Renal pelvis (tissue), 1 donor: ENCODE measurements at regions not wholly inside any gene's neighbourhood (a gene's known extent, or its start where the extent isn't known, plus 50 kb on each side); places are given as distances from the start of the nearest gene placed in this dataset.
"Not testable (repeated sequence)": the region's sequence is repeated elsewhere in the genome, so short reads cannot be mapped to it uniquely, and the experiment has no call there.

Source experiments
- DNase-seq: peaks from one replicate; pipeline ENCODE4 v3.0.0-alpha.2; 2013

DNA sequence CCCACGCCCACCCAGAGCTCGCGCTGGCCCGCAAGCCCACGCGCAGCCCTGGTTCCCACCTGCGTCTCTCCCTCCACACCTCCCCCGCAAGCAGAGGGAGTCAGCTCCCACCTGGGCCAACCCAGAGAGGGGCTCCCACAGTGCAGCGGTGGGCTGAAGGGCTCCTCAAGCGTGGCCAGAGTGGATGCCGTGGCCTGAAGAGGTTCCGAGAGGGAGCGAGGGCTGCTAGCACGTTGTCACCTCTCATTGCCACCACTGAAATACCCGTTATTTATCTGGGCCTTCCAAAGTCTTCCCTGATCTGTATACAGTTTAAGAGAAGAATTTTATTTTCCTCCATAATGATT is 88.3 kb upstream of the MYLIP start:
- no peak for DNase-seq

DNA sequence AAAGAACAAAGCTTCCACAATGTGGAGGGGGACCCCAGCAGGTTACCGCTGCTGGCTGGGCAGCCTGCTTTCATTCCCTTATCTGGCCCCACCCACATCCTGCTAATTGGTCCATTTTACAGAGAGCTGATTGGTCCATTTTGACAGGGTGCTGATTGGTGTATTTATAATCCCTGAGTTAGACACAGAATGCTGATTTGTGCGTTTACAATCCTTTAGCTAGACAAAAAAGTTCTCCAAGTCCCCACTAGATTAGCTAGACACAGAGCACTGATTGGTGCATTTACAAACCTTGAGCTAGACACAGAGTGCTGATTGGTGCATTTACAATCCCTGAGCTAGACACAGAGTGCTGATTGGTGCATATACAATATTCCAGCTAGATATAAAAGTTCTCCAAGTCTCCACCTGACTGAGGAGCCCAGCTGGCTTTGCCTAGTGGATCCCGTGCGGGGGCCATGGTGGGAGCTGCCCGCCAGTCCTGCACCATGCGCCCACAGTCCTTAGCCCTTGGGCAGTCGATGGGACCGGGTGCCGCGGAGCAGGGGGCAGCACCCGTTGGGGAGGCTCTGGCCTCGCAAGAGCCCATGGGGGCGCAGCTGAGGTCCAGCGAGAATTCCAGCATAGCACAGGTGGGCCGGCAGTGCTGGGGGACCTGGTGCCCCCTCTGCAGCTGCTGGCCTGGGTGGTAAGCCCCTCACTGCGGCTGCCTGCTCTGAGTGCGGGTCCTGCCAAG is 88.8 kb upstream of the MYLIP start:
- not testable (repeated sequence) for DNase-seq

DNA sequence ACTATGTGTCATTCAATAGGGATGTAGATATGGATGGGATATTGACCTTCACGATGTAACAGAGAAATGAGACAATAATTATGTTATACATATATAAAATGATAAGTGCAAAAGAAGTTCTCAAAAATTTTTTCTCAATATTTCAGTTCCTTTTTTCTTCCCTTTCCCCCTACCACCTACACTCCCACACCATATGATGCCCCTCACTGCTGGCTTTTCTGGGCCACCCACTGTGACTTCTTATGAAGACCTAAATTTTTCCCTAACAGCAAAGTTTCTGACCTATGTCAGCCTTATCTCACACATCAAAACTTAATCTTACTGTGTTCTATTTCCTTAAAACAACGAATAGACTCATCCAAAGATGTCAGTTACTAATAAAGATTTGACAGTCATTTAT is 89.9 kb upstream of the MYLIP start:
- DNase-seq = no peak

DNA sequence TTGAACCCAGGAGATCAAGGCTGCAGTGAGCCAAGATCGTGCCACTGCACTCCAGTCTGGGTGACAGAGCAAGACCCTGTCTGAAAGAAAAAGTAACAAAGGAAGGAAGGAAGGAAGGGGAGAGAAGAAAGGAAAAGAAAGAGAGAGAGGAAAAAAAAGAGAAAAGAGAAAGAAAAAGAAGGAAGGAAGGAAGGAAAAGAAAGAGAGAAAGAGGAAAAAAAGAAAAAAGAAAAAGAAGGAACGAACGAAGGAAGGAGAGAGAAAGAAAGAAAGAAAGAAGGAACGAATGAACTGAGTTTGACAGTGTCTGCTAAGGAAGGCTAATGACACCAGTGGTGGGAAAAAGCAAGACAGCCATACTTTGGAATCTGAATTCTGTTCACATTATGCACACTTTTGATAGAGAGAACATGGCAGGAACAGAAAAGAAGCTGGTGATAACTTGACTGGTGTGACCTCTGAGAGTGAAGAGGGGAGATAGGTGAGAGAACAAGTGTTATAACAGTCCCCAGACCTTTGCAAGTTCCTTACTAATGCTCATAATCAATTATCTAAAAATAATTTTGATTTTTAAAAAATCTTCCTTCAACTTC is 93.3 kb upstream of the MYLIP start:
- no peak for DNase-seq

DNA sequence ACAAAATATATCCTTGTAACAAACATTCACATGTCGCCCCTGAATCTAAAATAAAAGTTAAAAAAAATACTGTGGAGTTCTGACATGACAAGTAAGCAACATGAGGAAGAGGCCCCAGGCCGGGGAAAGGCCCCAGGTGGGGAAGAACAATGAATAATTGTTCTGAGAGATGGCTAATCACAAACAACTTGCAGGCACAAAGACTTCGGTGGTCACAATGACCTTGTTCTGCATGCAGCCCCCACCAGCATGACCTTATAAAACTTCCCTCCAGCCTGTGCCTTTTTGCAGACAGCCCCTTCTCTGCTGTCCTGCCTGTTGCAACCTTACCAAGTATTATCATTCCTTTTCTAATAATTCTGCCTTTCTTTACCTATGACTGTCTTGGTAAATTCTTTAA is 95.7 kb upstream of the MYLIP start:
- no peak for DNase-seq

DNA sequence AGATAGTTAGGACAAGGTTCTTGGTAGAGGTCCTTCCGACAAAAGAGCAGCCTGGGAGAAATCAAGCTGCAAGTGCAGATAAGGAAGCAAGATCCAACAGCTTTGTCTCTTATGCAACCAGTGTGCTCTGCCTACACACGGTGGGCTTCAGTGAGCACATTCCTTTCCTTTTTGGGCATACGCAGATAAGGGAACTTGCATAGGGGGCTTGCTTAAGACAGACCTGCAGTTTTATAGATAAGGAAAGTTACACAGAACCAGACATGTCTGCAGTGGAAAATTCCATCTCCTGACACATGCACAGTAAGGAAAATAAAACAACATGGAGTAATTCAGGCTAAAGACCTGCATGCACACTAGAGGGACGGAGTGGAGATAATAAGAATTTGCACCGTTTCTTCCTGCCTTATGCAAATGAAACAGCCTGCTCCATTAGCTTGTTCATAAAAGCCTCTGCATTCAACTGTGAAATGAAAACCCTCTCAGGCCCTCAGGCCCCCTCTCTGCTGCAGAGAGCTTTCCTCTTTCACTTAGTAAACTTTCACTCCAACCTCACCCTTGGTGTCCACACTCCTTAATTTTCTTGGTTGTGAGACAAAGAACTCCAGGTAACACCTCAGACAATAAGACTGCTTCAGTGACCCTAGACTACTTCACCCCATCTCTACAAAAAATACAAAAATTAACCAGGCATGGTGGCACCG is 97.5 kb upstream of the MYLIP start:
- no peak for DNase-seq

DNA sequence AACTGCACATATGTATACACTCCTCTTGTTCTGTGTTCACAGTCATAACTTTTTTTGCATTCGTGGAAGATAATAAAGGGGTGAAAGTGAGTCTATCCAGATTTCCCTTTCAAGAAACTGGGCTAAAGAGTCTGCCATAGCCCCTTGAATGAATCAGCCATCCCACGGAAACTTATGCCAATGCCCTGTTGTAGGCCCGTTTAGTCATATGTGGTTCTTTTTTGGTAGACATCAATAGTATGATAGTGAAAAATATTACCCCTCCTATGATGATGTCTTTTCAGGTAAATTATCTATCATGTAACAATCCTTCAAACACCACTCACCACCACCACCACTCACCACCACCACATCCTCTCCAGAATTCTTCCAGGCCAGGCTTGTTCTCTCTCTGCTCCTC is 99.9 kb upstream of the MYLIP start:
- no peak for DNase-seq

DNA sequence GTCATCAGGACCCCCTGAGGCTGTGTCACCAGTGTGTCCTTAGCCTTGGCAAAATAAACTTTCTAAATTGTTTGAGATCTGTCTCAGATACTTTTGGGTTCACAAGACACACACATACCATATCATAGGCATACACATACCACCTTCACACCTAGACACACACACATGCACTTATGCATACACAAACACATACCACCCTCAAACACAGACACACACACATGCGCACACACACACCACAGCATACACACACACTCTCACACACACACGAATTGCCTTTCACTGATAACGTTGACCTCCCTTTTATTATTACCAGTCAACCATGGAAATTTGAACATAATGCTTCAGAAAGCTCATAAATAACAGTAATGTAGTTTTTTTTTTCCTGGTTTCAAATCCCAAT is 108.6 kb upstream of the MYLIP start:
- DNase-seq = no peak

DNA sequence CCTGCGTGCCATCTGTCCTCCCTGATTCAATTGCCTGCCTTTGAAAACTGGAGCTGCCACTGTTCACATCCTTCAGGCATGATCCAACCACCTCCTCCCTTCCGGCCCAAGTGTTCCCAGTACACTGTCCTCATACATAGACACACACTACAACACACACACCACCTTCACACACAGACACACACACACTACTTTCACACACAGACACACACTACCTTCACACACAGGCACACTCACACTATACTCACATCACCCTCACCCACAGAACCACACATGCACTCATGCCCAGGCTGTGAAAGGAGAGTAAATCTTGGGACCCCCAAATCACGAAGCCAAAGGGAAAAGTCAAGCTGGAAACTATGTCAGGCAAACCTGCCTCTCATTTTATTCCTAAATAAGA is 109.4 kb upstream of the MYLIP start:
- DNase-seq = no peak

DNA sequence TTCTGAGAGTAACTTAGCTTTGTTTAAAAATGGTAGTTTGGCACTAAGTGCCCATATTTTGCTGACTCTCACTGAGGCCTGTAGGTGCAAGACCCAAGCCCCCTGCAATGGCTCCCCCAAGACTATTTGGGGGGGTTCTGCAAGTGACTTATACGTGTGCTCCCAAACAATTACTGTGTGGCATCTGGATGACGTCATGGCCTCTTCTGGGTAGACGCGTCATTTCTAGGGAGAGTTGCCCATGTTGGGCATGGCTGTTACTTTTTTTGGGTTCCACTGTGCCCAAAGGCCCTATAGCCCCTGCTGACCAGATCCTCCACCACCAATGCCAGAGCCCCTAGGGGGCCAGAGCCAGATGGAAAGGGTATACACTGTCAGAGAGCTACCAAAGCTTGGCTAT is 110.3 kb upstream of the MYLIP start:
- DNase-seq = no peak

DNA sequence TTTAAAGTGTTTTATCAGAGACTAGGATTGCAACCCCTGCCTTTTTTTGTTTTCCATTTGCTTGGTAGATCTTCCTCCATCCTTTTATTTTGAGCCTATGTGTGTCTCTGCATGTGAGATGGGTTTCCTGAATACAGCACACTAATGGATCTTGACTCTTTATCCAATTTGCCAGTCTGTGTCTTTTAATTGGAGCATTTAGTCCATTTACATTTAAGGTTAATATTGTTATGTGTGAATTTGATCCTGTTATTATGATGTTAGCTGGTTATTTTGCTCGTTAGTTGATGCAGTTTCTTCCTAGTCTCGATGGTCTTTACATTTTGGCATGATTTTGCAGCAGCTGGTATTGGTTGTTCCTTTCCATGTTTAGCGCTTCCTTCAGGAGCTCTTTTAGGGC is 114.6 kb upstream of the MYLIP start:
- not testable (repeated sequence) for DNase-seq

DNA sequence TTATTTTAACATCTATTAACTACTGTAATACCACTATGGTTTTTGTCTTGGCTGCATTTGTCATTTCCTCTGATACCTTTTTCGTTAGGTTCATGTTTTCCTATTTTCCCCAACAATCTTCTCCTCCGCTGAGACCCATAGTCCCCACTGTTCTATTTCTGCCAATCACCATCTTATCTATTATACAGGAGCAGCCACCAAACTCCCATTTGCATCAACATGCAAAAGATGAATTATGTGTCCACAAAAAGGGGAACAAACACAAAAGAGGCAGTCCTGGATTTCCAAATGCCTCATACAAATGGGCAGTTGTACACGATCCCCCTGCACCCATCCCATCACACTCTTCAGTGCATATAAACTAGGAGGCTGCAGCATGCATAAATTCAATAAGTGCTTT is 121.7 kb upstream of the MYLIP start:
- no peak for DNase-seq

DNA sequence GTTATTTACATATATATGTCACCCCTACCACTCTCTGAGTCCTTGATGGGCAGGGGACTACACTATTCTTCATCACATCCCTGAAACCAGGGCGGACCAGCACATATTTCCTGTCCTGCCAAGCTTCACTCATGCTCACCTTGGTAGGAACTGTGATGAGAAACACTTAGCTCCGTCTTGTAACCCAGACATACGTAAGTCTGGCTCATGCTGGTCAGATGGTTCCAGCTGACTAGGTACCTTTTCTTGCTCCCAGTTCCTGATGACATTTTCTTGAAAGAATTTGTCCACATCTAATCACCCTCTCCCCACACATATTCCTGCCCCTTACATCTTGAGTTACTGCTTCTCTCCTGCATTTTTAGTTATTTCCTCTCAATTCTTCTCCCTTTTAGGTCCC is 122.2 kb upstream of the MYLIP start:
- no peak for DNase-seq

DNA sequence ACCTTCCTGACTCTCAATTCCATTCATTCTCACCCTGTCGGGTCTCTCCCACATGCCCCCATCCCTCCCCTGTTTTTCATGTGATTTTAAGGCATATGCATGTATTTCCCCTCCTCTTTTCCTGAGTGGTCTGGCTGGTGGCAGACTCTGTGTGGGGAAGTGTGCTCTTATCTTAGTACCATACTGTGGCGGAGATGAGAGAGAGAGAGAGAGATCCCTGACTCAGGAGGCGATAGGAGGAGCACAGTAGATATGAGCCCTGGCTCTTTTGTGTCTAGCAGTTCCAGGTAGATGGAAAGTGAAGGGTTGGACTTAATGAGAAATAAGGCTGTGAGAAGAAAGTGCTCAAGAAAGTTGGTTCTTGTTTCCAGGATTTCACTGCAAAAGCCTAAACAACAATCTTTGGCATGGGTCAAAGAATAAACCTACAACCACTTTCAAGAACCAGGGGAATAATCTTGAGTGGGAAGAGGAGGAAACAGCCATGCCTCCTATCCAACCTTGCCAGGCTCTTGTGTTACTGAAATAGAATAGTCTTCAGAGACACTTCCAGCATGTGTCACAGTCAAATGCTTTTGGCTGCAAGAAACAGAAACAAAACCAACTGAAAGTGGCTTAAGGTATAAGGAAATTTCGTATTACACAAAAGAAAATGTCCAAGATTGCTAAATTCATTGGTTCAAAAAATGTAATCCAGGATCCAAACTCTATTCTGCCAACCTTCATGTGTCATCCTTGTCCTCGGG is 123.8 kb upstream of the MYLIP start:
- DNase-seq = no peak

DNA sequence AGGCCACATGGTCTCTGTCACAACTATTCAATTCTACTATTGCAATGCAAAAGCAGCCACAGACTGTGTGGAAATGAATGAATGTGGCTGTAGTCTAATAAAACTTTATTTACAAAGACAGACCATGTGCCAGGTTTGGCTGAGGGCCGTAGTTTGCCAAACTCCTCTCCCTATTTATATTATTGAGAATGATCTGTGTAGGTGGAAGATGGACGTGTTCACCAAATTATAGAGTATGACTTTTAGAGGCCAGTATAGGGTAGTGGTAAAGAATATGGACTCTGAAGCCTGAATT is 125.7 kb upstream of the MYLIP start:
- no peak for DNase-seq

DNA sequence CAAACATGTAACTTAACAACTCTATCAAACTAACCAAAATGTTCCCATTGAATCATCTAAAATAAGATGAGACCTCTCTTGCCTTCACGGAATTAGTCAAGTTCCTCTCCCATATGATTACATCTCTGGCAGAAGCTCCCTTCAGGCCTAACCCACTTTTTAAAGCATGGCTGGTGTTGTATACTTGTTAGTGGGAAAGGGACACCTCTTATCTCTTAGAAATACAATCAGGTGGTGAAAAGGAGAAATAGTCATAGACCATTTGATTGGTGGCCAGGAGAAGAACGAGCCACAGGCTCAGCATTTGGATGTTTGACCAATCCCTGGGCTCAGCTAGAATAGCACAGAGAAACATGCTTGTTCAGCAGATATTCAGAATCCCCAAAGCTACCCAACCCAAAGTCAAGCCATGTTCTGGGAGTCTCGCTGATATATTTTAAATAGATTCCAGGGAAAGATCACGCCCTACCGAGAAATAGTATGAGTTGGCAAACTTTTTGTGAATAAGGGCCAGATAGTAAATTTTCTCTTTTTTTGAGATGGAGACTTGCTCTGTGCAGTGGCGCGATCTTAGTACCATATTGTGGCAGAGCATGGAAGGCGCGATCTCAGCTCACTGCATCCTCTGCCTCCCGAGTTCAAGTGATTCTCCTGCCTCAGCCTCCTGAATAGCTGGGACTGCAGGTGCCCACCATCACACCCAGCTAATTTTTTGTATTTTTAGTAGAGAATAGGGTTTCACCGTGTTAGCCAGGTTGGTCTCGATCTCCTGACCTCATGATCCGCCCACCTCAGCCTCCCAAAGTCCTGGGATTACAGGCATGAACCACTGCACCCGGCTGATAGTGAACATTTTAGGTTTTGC is 126.3 kb upstream of the MYLIP start:
- no peak for DNase-seq

DNA sequence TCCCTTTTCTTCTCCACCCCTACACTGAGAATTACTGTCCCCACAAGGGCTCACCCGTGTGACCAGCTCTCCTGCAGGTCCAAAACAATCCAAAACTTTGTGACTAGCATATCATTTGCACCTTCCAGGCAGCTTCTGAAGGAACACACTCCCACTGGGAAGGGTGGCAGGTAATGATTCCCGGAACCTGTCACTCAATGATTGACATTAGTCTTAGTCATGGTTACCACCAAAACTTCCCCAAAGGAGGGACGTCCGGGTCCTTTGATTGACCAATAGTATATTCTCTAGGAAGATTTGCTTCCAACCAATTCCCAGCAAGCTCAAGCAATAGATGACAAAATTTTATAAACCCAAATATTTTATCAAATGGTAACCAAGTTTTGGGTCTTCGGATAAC is 127.7 kb upstream of the MYLIP start:
- DNase-seq = no peak

DNA sequence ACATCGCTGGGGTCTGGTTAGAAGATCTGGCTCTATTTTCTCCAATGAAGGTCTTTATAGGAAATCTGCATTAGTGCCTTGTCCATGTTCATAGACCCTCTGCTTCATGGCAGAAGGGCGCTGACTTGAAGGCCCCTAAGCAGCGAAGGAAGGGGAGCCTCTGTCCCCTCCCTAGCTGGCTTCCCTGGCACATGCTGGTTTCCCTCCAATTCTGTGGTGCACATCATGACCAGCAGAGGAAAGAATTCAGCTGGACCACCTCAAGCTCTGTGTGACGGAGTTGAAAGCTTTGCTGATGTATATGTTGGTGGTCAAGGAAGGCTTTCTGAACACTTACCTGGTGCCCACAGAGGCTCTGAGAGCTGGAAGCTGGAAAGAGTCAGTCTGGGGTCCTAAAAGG is 129.7 kb upstream of the MYLIP start:
- DNase-seq = no peak

DNA sequence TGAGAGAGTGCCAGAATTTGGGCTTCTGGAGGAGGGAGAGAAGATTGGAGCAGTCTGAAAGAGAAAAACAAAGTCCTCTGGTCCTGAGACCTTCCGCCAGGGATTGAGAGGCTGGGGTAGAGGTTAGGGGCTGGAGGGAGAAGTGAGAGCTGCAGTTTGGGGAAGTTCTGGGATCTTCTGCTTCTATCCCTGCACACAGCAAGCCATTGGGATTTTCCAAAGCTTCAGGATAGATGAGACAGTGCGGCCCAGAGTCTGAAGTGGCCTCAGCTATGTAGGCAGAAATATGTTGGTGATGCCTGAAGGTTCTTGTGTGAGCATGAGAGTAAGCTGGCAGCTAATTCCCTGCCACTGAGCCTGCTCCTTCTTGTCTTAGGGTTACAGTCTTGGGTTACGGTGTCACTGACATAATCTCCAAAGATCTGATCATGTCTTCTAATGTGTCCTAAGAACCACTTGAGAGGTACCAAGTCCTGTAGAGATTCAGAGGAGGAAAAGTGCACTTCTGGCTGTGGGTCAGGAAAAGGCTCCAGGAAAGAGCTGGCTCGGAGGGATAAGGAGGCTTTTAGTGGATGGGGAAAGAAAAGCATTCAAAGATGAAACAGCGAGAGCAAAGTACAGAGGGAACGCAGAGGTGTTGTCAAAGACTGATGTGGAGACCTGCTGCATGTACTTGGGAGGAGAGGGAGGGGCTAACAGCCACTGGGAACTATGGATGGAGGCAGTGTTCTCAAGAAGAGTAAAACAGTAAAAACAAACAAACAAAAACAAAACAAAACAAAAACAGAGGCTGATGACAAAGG is 131.1 kb upstream of the MYLIP start:
- DNase-seq = no peak

DNA sequence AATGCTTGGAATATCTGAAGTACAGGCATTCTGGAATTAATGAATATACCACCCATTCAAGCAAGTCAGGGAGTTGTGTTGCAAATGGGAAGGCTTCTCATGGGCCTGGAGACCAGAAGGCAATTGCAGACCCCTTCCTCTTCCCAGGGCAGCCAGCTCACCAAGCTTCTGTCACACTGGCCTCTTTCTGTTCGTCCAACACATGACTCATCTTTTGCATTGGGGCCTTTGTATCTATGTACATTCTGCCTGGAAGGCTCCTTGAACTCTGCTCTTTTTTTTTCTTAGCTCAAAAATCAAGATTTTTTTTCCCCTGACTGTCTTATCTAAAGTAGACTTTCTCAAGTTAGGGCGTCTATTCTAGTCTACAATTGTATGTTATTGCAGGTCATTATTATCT is 132.9 kb upstream of the MYLIP start:
- no peak for DNase-seq

DNA sequence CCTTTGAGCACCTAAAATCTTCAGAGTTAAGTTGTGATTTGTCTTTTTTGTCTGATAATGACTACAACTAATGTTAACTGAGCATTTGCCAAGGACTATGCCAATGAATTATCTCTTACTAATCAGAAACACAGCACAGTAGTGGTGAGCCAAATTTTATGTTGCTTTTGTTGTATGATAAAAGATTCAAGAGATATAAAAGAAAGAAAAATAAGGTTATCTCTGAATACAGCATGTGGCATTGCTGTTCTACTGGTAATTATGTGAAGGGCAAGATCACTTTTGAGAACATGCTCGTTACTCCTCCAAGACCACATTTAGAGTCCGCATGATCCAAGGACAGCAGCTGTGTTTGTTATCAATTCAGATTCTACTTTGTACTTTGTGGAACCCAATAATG is 133.4 kb upstream of the MYLIP start:
- no peak for DNase-seq
